Endodermal cell (in vitro differentiated cells): ENCODE measurements at regions not wholly inside any gene's neighbourhood (a gene's known extent, or its start where the extent isn't known, plus 50 kb on each side); places are given as distances from the start of the nearest gene placed in this dataset.
A peak's percentile ranks its signal among the peaks of the same experiment; 100 is the strongest.

ENCODE experiments used
- DNase-seq: peaks from one replicate; pipeline ENCODE4 v3.0.0-alpha.2; 2017
- H3K27ac ChIP-seq: 2 replicates; pipeline ENCODE4 v1.5.1; 2013; ENCODE audit warnings: mild to moderate bottlenecking, low read depth, low read length, moderate library complexity
- H3K27me3 ChIP-seq: 2 replicates; pipeline ENCODE4 v1.6.1; 2013; ENCODE audit warnings: mild to moderate bottlenecking, low read length, moderate library complexity; ENCODE audit not compliant: insufficient read depth, control insufficient read depth, poor library complexity, severe bottlenecking
- H3K36me3 ChIP-seq: 2 replicates; pipeline ENCODE4 v1.7.0; 2013; ENCODE audit warnings: mild to moderate bottlenecking, low read length, moderate library complexity; ENCODE audit not compliant: control insufficient read depth, insufficient read depth
- H3K4me1 ChIP-seq: one replicate; pipeline ENCODE4 v1.7.0; 2013; ENCODE audit warnings: low read length; ENCODE audit not compliant: control insufficient read depth, insufficient read depth
- H3K4me3 ChIP-seq: 2 replicates; pipeline ENCODE4 v1.5.1; 2013; ENCODE audit warnings: mild to moderate bottlenecking, low read length, moderate library complexity
- H3K9ac ChIP-seq: 2 replicates; pipeline ENCODE4 v1.6.1; 2013; ENCODE audit warnings: mild to moderate bottlenecking, low read length, moderate library complexity; ENCODE audit not compliant: poor library complexity, severe bottlenecking; ENCODE audit errors: extremely low read depth
- H3K9me3 ChIP-seq: 2 replicates; pipeline ENCODE4 v1.6.1; 2013; ENCODE audit warnings: mild to moderate bottlenecking, low read length, moderate library complexity; ENCODE audit not compliant: control insufficient read depth
- H3K27ac Mint-ChIP-seq: 2 replicates; pipeline ENCODE4 v1.8.0; 2020; ENCODE audit warnings: mixed read lengths
- H3K27me3 Mint-ChIP-seq: 2 replicates; pipeline ENCODE4 v1.8.0; 2021; ENCODE audit warnings: mild to moderate bottlenecking, mixed read lengths; ENCODE audit not compliant: insufficient read depth
- H3K36me3 Mint-ChIP-seq: 2 replicates; pipeline ENCODE4 v1.8.0; 2020; ENCODE audit warnings: low read depth, mixed read lengths
- H3K4me1 Mint-ChIP-seq: 2 replicates; pipeline ENCODE4 v1.8.0; 2020; ENCODE audit warnings: mixed read lengths
- H3K4me3 Mint-ChIP-seq: 2 replicates; pipeline ENCODE4 v1.8.0; 2020; ENCODE audit warnings: mild to moderate bottlenecking, moderate library complexity, mixed read lengths
- H3K9me3 Mint-ChIP-seq: 2 replicates; pipeline ENCODE4 v1.8.0; 2020; ENCODE audit warnings: mild to moderate bottlenecking, mixed read lengths
- CTCF ChIP-seq: fragments of 200-600 bp; sonication (generic); conservative IDR thresholded peaks from 2 replicates; pipeline ENCODE4 v1.5.0; 2021; ENCODE audit warnings: antibody characterized with exemption, mild to moderate bottlenecking
- WGBS, 2 experiments: methylation state at CpG; one replicate each; pipeline versions ENCODE4 v1.1.5 to v1.1.7; 2013; ENCODE audit warnings: missing lambda C conversion rate in 2 of 2, mixed read lengths in 1 of 2; ENCODE audit not compliant: insufficient coverage in 1 of 2, insufficient read length in 1 of 2; 5-methylcytosine and 5-hydroxymethylcytosine counted together

- Histone ChIP-seq H3K9me3 (no peaks in the 10 kb centered on the region), H3K4me1 (no peaks in the 10 kb centered on the region), H3K27ac (no peak overlapping the region), H3K27me3 (no peaks in the 10 kb centered on the region), H3K4me3 (no peak overlapping the region), H3K9ac (no peak overlapping the region), H3K36me3 (no peaks in the 10 kb centered on the region)
- WGBS, 2 experiments: 92 to 93% methylated on average over 5 to 7 of the region's 7 CpGs
- Mint-ChIP-seq H3K4me3 (no peak overlapping the region), H3K27me3 (peaks cover 2% of the 10 kb centered on the region), H3K27ac (no peak overlapping the region), H3K9me3 (peaks cover 16% of the 10 kb centered on the region), H3K4me1 (peaks cover 24% of the 10 kb centered on the region), H3K36me3 (no peaks in the 10 kb centered on the region)
- TF ChIP-seq CTCF: no peak
- DNase-seq: no peak
These were observed 114.8 kb downstream of the COPS8 start for GRCh38 chr2:237200462-237200861.

- 70 to 82% methylated on average over 7 to 14 of the region's 14 CpGs for WGBS, 2 experiments
- no peak overlapping the region for H3K27ac ChIP-seq
- no peaks in the 10 kb centered on the region for H3K27me3 ChIP-seq
- Mint-ChIP-seq H3K36me3 (no peaks in the 10 kb centered on the region), H3K4me1 (peaks cover 28% of the 10 kb centered on the region), H3K27me3 (no peaks in the 10 kb centered on the region), H3K9me3 (peaks cover 16% of the 10 kb centered on the region), H3K4me3 (no peak overlapping the region), H3K27ac (peak overlapping the region; percentile 55)
- H3K4me1 ChIP-seq: no peaks in the 10 kb centered on the region
- H3K9me3 ChIP-seq: no peaks in the 10 kb centered on the region
- no peak overlapping the region for H3K4me3 ChIP-seq
- no peak overlapping the region for H3K9ac ChIP-seq
- peak; percentile 72 for DNase-seq
- TF ChIP-seq CTCF: no peak
- H3K36me3 ChIP-seq: no peaks in the 10 kb centered on the region
These were observed 116.0 kb downstream of the COPS8 start for GRCh38 chr2:237201461-237202287.

- peaks cover 16% of the 10 kb centered on the region for H3K9me3 Mint-ChIP-seq
- no peak overlapping the region for H3K4me3 Mint-ChIP-seq
- TF ChIP-seq CTCF: no peak
- Histone ChIP-seq H3K36me3 (no peaks in the 10 kb centered on the region), H3K9ac (no peak overlapping the region), H3K4me3 (no peak overlapping the region), H3K4me1 (no peaks in the 10 kb centered on the region), H3K27ac (no peak overlapping the region), H3K9me3 (no peaks in the 10 kb centered on the region), H3K27me3 (no peaks in the 10 kb centered on the region)
- DNase-seq: no peak
- WGBS, 2 experiments: 93 to 95% methylated on average over 9 to 13 of the region's 13 CpGs
- no peaks in the 10 kb centered on the region for H3K27me3 Mint-ChIP-seq
- H3K4me1 Mint-ChIP-seq: peaks cover 27% of the 10 kb centered on the region
- no peaks in the 10 kb centered on the region for H3K36me3 Mint-ChIP-seq
- peak overlapping the region; percentile 55 for H3K27ac Mint-ChIP-seq
These were observed 116.8 kb downstream of the COPS8 start for GRCh38 chr2:237202288-237203030.
